ENCODE measurements at regions not wholly inside any gene's neighbourhood (a gene's known extent, or its start where the extent isn't known, plus 50 kb on each side); places are given as distances from the start of the nearest gene placed in this dataset.

DNA sequence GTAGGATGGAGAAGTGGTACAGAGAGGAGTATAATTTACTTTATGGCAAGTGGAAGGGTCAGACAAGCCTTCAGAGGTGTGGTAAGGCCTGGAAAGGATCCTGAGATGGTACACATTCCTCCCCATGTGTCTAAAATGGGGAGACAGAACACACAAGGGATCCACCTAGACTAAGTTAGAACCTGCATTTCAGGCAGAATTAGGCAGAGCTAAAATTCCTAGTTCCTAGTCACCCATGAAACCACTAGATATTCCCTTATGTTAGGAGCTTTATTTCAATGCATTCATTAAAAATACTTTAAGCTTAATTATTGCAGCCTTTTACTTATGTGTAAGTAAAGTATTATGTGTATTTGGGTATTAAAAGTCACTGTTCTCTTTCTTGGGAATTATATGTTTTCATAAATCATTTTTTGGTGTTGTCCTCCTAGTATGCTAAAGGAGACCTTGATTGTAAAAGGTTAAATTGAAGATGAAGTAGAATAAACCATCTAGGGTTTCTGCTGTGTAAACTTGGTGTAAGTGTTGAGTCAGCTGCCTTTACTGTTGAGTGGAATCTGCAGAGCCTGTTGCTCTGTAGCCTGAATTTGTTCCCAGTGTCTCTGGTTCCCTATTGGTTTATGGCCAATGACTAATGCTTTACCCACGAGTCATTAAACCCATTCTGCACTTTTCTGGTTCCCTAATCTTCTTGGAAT, 423.2 kb downstream of the ATP23 start:
- no peak for TF ChIP-seq CTCF (IDR thresholded peaks at IDR 0.05)

GRCh38 chr12:58365087-58365390, 423.7 kb downstream of the ATP23 start:
- DNase-seq (ENCODE audit: low spot score in 2 of 2), result no peak
- intact Hi-C loops (cut with DNase I), result no loop called here
- no peak overlapping the region for H3K4me3 ChIP-seq
- H3K9me3 ChIP-seq, result no peaks in the 10 kb centered on the region
- no peak for TF ChIP-seq CTCF (IDR thresholded peaks at IDR 0.05)
- H3K4me1 ChIP-seq, result no peaks in the 10 kb centered on the region
- H3K36me3 ChIP-seq, result no peaks in the 10 kb centered on the region
- H3K27me3 ChIP-seq, result no peaks in the 10 kb centered on the region
- H3K27ac ChIP-seq, result no peak overlapping the region

More for the DNA sequence above, 423.2 kb downstream of the ATP23 start:
- Histone ChIP-seq H3K9me3 (no peaks in the 10 kb centered on the region), H3K4me3 (no peak overlapping the region), H3K27me3 (no peaks in the 10 kb centered on the region), H3K27ac (no peak overlapping the region), H3K36me3 (no peaks in the 10 kb centered on the region), H3K4me1 (no peaks in the 10 kb centered on the region)
- DNase-seq (ENCODE audit: low spot score in 2 of 2), result no peak
- intact Hi-C loops (cut with DNase I), result no loop called here

DNA sequence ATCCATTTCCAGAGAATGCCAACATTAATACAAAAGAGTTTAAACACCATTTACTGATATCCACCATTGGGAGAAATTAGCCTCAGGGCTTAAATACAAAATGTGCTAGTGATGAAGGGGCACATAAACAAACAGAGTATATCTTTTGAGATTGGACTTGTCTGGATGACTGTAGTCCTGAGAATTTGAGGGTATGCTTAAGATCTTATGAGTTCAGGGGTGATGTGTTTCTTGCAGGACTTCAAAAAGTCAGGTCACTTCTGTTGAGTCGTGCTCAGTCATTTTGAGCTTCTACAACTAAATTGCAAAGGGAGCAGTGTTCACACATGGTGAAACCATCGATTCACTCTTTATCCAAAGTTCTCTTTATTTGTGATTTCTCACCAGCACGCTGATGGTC, 425.7 kb downstream of the ATP23 start:
- no peak overlapping the region for H3K27ac ChIP-seq
- DNase-seq (ENCODE audit: low spot score in 2 of 2), result no peak
- no peak for TF ChIP-seq CTCF (IDR thresholded peaks at IDR 0.05)
- H3K36me3 ChIP-seq, result no peaks in the 10 kb centered on the region
- no peaks in the 10 kb centered on the region for H3K27me3 ChIP-seq
- intact Hi-C loops (cut with DNase I), result no loop called here
- H3K4me3 ChIP-seq, result no peak overlapping the region
- no peaks in the 10 kb centered on the region for H3K9me3 ChIP-seq
- no peaks in the 10 kb centered on the region for H3K4me1 ChIP-seq

GRCh38 chr12:58368001-58368400, 426.6 kb downstream of the ATP23 start:
- Histone ChIP-seq H3K27ac (no peak overlapping the region), H3K27me3 (no peaks in the 10 kb centered on the region), H3K36me3 (no peaks in the 10 kb centered on the region), H3K4me3 (no peak overlapping the region), H3K4me1 (no peaks in the 10 kb centered on the region), H3K9me3 (no peaks in the 10 kb centered on the region)
- intact Hi-C loops (cut with DNase I), result no loop called here
- DNase-seq (ENCODE audit: low spot score in 2 of 2), result no peak
- TF ChIP-seq CTCF (IDR thresholded peaks at IDR 0.05), result no peak

GRCh38 chr12:58369576-58369975, 428.2 kb downstream of the ATP23 start:
- H3K4me1 ChIP-seq, result no peaks in the 10 kb centered on the region
- no peak for TF ChIP-seq CTCF (IDR thresholded peaks at IDR 0.05)
- no peak overlapping the region for H3K27ac ChIP-seq
- DNase-seq (ENCODE audit: low spot score in 2 of 2), result no peak
- no peaks in the 10 kb centered on the region for H3K9me3 ChIP-seq
- intact Hi-C loops (cut with DNase I), result no loop called here
- no peaks in the 10 kb centered on the region for H3K36me3 ChIP-seq
- H3K27me3 ChIP-seq, result no peaks in the 10 kb centered on the region
- H3K4me3 ChIP-seq, result no peak overlapping the region

GRCh38 chr12:58372298-58372697, 430.9 kb downstream of the ATP23 start:
- Histone ChIP-seq H3K36me3 (no peaks in the 10 kb centered on the region), H3K27me3 (no peaks in the 10 kb centered on the region), H3K27ac (no peak overlapping the region), H3K9me3 (no peaks in the 10 kb centered on the region), H3K4me1 (no peaks in the 10 kb centered on the region), H3K4me3 (no peak overlapping the region)
- intact Hi-C loops (cut with DNase I), result no loop called here
- no peak for TF ChIP-seq CTCF (IDR thresholded peaks at IDR 0.05)
- no peak for DNase-seq (ENCODE audit: low spot score in 2 of 2)
